ENCODE measurements at regions not wholly inside any gene's neighbourhood (a gene's known extent, or its start where the extent isn't known, plus 50 kb on each side); places are given as distances from the start of the nearest gene placed in this dataset.

GRCh38 chr3:59527493-59527892, 477.7 kb upstream of the CFAP20DC start:
- Mint-ChIP-seq H3K36me3 (ENCODE audit: insufficient read depth, unreplicated experiment) (no peaks in the 10 kb centered on the region), H3K9me3 (ENCODE audit: low read depth, unreplicated experiment) (peaks cover 4% of the 10 kb centered on the region), H3K4me3 (ENCODE audit: low read depth, unreplicated experiment) (no peak overlapping the region), H3K27ac (ENCODE audit: unreplicated experiment) (no peak overlapping the region), H3K27me3 (ENCODE audit: unreplicated experiment) (no peaks in the 10 kb centered on the region), H3K4me1 (ENCODE audit: low read depth, unreplicated experiment) (no peaks in the 10 kb centered on the region)
- no peak for DNase-seq
- no peak for TF ChIP-seq CTCF (IDR thresholded peaks at IDR 0.05; ENCODE audit: unreplicated experiment)
- no TSS peak for BruUV-seq (replicated peaks)
- intact Hi-C loops (cut with micrococcal nuclease; ENCODE audit: unreplicated experiment) = no loop called here
- CTCF ChIA-PET = no interaction called here

GRCh38 chr3:59526999-59527398, 477.2 kb upstream of the CFAP20DC start:
- H3K36me3 Mint-ChIP-seq (ENCODE audit: insufficient read depth, unreplicated experiment) = no peaks in the 10 kb centered on the region
- no peak overlapping the region for H3K27ac Mint-ChIP-seq (ENCODE audit: unreplicated experiment)
- intact Hi-C loops (cut with micrococcal nuclease; ENCODE audit: unreplicated experiment) = no loop called here
- no TSS peak for BruUV-seq (replicated peaks)
- no peaks in the 10 kb centered on the region for H3K27me3 Mint-ChIP-seq (ENCODE audit: unreplicated experiment)
- peaks cover 4% of the 10 kb centered on the region for H3K9me3 Mint-ChIP-seq (ENCODE audit: low read depth, unreplicated experiment)
- H3K4me3 Mint-ChIP-seq (ENCODE audit: low read depth, unreplicated experiment) = no peak overlapping the region
- CTCF ChIA-PET = no interaction called here
- no peaks in the 10 kb centered on the region for H3K4me1 Mint-ChIP-seq (ENCODE audit: low read depth, unreplicated experiment)
- no peak for TF ChIP-seq CTCF (IDR thresholded peaks at IDR 0.05; ENCODE audit: unreplicated experiment)
- no peak for DNase-seq

GRCh38 chr3:59522550-59522949, 472.7 kb upstream of the CFAP20DC start:
- DNase-seq = no peak
- no TSS peak for BruUV-seq (replicated peaks)
- Mint-ChIP-seq H3K27ac (ENCODE audit: unreplicated experiment) (no peak overlapping the region), H3K27me3 (ENCODE audit: unreplicated experiment) (no peaks in the 10 kb centered on the region), H3K4me3 (ENCODE audit: low read depth, unreplicated experiment) (no peak overlapping the region), H3K9me3 (ENCODE audit: low read depth, unreplicated experiment) (peaks cover 4% of the 10 kb centered on the region), H3K36me3 (ENCODE audit: insufficient read depth, unreplicated experiment) (no peaks in the 10 kb centered on the region), H3K4me1 (ENCODE audit: low read depth, unreplicated experiment) (no peaks in the 10 kb centered on the region)
- no peak for TF ChIP-seq CTCF (IDR thresholded peaks at IDR 0.05; ENCODE audit: unreplicated experiment)
- intact Hi-C loops (cut with micrococcal nuclease; ENCODE audit: unreplicated experiment) = no loop called here
- CTCF ChIA-PET = no interaction called here

- Mint-ChIP-seq H3K9me3 (ENCODE audit: low read depth, unreplicated experiment) (peaks cover 6% of the 10 kb centered on the region), H3K36me3 (ENCODE audit: insufficient read depth, unreplicated experiment) (no peaks in the 10 kb centered on the region), H3K4me1 (ENCODE audit: low read depth, unreplicated experiment) (no peaks in the 10 kb centered on the region), H3K4me3 (ENCODE audit: low read depth, unreplicated experiment) (no peak overlapping the region), H3K27me3 (ENCODE audit: unreplicated experiment) (no peaks in the 10 kb centered on the region), H3K27ac (ENCODE audit: unreplicated experiment) (no peak overlapping the region)
- CTCF ChIA-PET = no interaction called here
- BruUV-seq (replicated peaks) = no TSS peak
- no peak for DNase-seq
- intact Hi-C loops (cut with micrococcal nuclease; ENCODE audit: unreplicated experiment) = no loop called here
- no peak for TF ChIP-seq CTCF (IDR thresholded peaks at IDR 0.05; ENCODE audit: unreplicated experiment)
These were observed 469.3 kb upstream of the CFAP20DC start for GRCh38 chr3:59519094-59519493.

Measured in Calu3 (cell line).